ENCODE measurements at regions not wholly inside any gene's neighbourhood (a gene's known extent, or its start where the extent isn't known, plus 50 kb on each side); places are given as distances from the start of the nearest gene placed in this dataset.

DNA sequence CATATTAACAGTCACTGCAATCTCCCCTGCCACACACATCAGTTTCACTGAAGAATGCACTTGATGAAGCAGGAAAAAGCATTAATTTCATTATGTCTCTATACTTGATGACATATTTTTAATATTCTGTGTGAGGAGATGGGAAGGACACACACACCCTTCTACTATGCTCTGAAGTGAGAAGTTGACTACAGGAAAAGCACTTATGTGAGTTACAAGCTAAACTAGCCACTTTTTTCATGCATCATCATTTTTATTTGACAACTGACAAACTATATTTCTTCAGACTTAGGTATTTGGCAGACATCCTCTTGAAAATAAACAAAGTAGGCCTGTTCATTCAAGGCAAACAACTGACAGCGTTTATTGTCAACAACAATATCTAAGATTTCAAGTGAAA is 150.4 kb upstream of the ID2 start:
- no peak for TF ChIP-seq SIN3A (IDR thresholded peaks at IDR 0.05; ENCODE audit: borderline replicate concordance, insufficient read depth, low read length)
- TF ChIP-seq POLR2AphosphoS5 (IDR thresholded peaks at IDR 0.05; ENCODE audit: low read depth, low read length) = no peak
- TF ChIP-seq, protein P1, sequence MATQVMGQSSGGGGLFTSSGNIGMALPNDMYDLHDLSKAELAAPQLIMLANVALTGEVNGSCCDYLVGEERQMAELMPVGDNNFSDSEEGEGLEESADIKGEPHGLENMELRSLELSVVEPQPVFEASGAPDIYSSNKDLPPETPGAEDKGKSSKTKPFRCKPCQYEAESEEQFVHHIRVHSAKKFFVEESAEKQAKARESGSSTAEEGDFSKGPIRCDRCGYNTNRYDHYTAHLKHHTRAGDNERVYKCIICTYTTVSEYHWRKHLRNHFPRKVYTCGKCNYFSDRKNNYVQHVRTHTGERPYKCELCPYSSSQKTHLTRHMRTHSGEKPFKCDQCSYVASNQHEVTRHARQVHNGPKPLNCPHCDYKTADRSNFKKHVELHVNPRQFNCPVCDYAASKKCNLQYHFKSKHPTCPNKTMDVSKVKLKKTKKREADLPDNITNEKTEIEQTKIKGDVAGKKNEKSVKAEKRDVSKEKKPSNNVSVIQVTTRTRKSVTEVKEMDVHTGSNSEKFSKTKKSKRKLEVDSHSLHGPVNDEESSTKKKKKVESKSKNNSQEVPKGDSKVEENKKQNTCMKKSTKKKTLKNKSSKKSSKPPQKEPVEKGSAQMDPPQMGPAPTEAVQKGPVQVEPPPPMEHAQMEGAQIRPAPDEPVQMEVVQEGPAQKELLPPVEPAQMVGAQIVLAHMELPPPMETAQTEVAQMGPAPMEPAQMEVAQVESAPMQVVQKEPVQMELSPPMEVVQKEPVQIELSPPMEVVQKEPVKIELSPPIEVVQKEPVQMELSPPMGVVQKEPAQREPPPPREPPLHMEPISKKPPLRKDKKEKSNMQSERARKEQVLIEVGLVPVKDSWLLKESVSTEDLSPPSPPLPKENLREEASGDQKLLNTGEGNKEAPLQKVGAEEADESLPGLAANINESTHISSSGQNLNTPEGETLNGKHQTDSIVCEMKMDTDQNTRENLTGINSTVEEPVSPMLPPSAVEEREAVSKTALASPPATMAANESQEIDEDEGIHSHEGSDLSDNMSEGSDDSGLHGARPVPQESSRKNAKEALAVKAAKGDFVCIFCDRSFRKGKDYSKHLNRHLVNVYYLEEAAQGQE (IDR thresholded peaks at IDR 0.05; ENCODE audit: insufficient read depth in 1 of 2, low read depth in 2 of 2, low read length in 2 of 2) = no peak
- TF ChIP-seq FOXP2 (optimal IDR thresholded peaks at IDR 0.05; ENCODE audit: borderline replicate concordance, extremely low read depth, extremely low read length, insufficient read depth) = no peak
- no peak for TF ChIP-seq TAF1 (IDR thresholded peaks at IDR 0.05; ENCODE audit: borderline replicate concordance, insufficient read depth, low read length)
